Activated CD8-positive, alpha-beta T cell treated with anti-CD3 and anti-CD28 coated beads, Interleukin-2, amount 10 ng/mL, durations not matched to agents 7 days and 5 days (primary cell): ENCODE measurements at regions not wholly inside any gene's neighbourhood (a gene's known extent, or its start where the extent isn't known, plus 50 kb on each side); places are given as distances from the start of the nearest gene placed in this dataset.

Source experiments
- ATAC-seq: fragments of 150-1000 bp; cut with Tn5 transposase; one replicate; pipeline ENCODE4 v1.10.0; 2021; ENCODE audit warnings: moderate library complexity
- CTCF ChIA-PET: fragments of 350-600 bp; sonication (Branson Sonifier 250); formaldehyde crosslinking; loops from one replicate; lab custom pipeline; 2021; ENCODE audit warnings: antibody characterized with exemption; lab: Charles Lee
- POLR2A ChIA-PET: fragments of 350-600 bp; sonication (Branson Sonifier 250); formaldehyde crosslinking; loops from one replicate; lab custom pipeline; 2021; ENCODE audit warnings: antibody characterized with exemption; lab: Charles Lee
- DNase-seq: peaks from one replicate; pipeline ENCODE4 v3.0.0-alpha.2; 2020
- H3K27ac Mint-ChIP-seq: one replicate; pipeline ENCODE4 v1.8.0; 2021; ENCODE audit warnings: mild to moderate bottlenecking, mixed read lengths
- H3K27me3 Mint-ChIP-seq: one replicate; pipeline ENCODE4 v1.8.0; 2021; ENCODE audit warnings: low read depth, mixed read lengths
- H3K36me3 Mint-ChIP-seq: one replicate; pipeline ENCODE4 v1.8.0; 2021; ENCODE audit warnings: low read depth, mixed read lengths
- H3K4me1 Mint-ChIP-seq: one replicate; pipeline ENCODE4 v1.8.0; 2021; ENCODE audit warnings: low read depth, mixed read lengths
- H3K4me3 Mint-ChIP-seq: one replicate; pipeline ENCODE4 v1.8.0; 2021; ENCODE audit warnings: mild to moderate bottlenecking, mixed read lengths
- H3K9me3 Mint-ChIP-seq: one replicate; pipeline ENCODE4 v1.8.0; 2022; ENCODE audit warnings: mixed read lengths; ENCODE audit not compliant: insufficient read depth

DNA sequence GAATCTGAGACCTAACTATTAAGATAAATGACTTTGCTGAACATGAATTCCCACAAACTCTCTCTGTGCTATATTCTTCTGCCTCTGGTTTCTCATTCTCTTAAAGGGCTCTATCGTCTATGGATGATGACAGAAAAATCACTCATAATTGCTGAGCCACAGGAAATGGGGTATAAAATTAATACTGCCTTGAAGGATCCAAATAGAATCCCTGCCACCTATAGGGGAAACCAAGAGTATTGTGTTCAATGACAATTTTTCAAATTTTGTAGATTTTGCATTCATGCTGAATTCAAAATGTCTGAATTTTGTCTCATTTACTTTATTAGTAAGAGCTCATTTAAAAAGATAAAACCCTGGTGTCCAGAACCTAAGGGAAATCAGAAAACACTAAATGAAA lies 235.8 kb downstream of the RBM43 start:
- H3K9me3 Mint-ChIP-seq = no peaks in the 10 kb centered on the region
- no peak for ATAC-seq
- no peak for DNase-seq
- peaks cover 4% of the 10 kb centered on the region for H3K4me1 Mint-ChIP-seq
- H3K27ac Mint-ChIP-seq = no peak overlapping the region
- peaks cover 4% of the 10 kb centered on the region for H3K27me3 Mint-ChIP-seq
- H3K4me3 Mint-ChIP-seq = no peak overlapping the region
- CTCF ChIA-PET = interaction anchor here (0.9 kb wide), 1 partner anchor 1706 kb away, joined by 4 read pairs; no protein-coding TSS in a partner anchor
- POLR2A ChIA-PET = no interaction called here
- no peaks in the 10 kb centered on the region for H3K36me3 Mint-ChIP-seq

DNA sequence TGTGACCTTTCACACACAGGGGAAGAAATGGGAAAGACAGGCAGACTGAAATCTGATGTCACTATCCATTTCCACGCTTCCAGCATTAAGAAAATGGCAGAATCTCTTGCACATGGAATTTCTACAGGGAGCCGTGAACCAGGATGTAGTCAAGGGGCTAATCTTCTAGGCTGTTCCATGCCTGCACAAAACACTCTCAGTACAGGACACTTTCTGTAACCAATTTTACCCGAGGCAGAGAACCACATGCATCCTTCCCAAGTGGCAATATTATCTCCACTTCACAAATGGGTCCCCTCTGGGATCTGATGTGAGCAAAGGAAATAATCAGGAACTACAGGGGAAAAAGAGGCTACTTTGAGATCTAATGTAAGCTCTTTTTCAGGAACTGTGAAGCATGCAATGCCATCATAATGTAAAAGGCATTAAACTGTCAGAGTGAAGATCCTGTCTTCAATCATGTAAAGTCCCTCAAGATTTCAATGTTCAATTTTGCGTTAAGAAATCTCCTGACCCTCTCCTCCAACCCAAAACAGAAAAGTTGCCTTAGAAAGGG lies 236.9 kb downstream of the RBM43 start:
- POLR2A ChIA-PET = no interaction called here
- peaks cover 2% of the 10 kb centered on the region for H3K4me1 Mint-ChIP-seq
- CTCF ChIA-PET = no interaction called here

DNA sequence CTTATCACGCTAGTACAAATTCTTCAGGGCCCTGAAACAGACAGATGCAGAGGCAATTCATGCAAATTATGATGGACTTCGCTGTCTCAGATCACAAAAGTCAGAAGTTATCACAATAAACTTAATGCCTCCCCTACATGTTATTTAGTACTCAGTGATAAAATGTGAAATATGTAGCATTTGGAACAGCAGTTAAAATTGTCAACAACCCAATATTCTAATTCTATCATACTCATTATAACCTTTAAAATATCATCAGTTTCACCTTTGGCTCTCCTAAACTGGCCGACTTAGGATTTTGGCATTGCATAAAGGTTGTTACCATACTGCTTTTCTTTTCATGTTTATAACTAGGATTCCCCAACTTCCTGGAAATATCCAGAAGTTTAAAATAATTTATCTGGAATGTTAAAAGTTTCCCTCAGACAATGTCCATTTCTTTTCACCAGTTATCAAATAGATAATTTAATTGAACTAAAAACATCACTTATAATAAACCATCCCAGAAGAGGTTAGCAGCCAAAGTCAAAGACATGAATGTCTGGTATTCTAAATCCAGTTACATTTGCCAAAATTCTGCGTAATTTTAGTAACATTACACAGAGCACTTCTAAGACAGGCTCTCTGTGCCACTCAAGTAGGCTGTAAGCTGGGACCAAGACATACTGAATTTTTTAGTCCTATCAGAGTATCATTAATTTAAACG lies 239.8 kb downstream of the RBM43 start:
- DNase-seq = no peak
- ChIA-PET CTCF (no interaction called here), POLR2A (no interaction called here)
- no peak for ATAC-seq
- no peaks in the 10 kb centered on the region for H3K4me1 Mint-ChIP-seq
- no peak overlapping the region for H3K4me3 Mint-ChIP-seq
- no peaks in the 10 kb centered on the region for H3K36me3 Mint-ChIP-seq
- H3K9me3 Mint-ChIP-seq = no peaks in the 10 kb centered on the region
- no peak overlapping the region for H3K27ac Mint-ChIP-seq
- H3K27me3 Mint-ChIP-seq = peaks cover 4% of the 10 kb centered on the region

More for the DNA sequence above, 236.9 kb downstream of the RBM43 start:
- Mint-ChIP-seq H3K27ac (no peak overlapping the region), H3K4me3 (no peak overlapping the region), H3K9me3 (no peaks in the 10 kb centered on the region), H3K36me3 (no peaks in the 10 kb centered on the region), H3K27me3 (peaks cover 4% of the 10 kb centered on the region)
- ATAC-seq (no peak), DNase-seq (no peak)

DNA sequence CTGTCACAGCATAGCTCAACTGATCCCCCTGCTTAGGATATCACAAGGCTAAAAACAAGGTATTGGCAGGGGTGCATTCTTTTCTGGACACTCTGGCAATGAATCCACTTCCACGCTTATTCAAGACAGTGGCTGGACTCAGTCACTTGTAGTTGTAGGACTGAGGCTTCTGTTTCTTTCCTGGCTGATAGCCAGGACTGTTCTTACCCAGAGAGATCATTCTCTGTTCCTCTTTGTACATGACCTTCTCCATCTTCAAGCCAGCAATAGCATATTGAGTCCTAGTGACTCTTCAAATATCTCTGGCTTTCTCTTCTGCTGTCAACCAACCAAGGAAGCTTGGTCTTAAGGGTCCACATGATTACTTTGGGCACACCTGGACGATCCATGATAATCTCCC lies 241.3 kb downstream of the RBM43 start:
- H3K4me3 Mint-ChIP-seq = no peak overlapping the region
- no peak overlapping the region for H3K27ac Mint-ChIP-seq
- peaks cover 4% of the 10 kb centered on the region for H3K27me3 Mint-ChIP-seq
- H3K4me1 Mint-ChIP-seq = no peaks in the 10 kb centered on the region
- DNase-seq (no peak), ATAC-seq (no peak)
- no peaks in the 10 kb centered on the region for H3K9me3 Mint-ChIP-seq
- ChIA-PET CTCF (no interaction called here), POLR2A (no interaction called here)
- no peaks in the 10 kb centered on the region for H3K36me3 Mint-ChIP-seq

DNA sequence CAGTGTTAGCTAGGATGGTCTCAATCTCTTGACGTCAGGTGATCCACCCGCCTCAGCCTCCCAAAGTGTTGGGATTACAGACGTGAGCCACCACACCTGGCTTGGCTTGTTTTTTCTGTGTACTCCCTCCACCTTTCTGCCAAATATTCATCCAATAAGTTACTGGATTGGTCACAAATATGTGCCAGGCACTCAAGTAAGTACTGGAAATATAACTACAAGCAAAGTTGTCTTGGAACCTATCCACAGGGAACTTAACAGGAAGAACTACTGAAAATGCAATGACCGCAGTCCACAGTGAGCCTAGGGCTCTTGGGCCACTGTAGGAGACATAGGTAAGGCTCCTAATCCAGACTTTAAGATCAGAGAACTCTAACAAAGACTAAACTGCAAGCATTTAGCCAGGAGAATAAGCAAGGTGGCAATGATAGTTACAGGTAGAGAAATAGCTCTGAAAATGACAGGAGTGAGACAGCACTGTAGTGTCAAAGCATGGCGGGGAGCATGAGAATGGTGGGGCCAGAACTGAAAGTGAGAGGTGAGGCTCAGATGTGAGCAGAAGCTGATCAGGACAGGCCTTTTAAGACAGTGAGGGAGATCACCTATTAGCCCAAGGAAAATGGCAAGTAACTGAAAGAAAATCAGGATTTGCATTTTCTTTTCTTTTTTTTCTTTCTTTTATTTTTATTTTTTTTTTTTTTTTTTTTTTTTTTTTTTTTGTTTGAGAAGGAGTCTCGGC lies 252.1 kb downstream of the RBM43 start:
- H3K27me3 Mint-ChIP-seq = no peaks in the 10 kb centered on the region
- no peaks in the 10 kb centered on the region for H3K36me3 Mint-ChIP-seq
- ChIA-PET POLR2A (no interaction called here), CTCF (no interaction called here)
- ATAC-seq (no peak), DNase-seq (no peak)
- H3K27ac Mint-ChIP-seq = no peak overlapping the region
- H3K4me1 Mint-ChIP-seq = no peaks in the 10 kb centered on the region
- no peaks in the 10 kb centered on the region for H3K9me3 Mint-ChIP-seq
- no peak overlapping the region for H3K4me3 Mint-ChIP-seq

DNA sequence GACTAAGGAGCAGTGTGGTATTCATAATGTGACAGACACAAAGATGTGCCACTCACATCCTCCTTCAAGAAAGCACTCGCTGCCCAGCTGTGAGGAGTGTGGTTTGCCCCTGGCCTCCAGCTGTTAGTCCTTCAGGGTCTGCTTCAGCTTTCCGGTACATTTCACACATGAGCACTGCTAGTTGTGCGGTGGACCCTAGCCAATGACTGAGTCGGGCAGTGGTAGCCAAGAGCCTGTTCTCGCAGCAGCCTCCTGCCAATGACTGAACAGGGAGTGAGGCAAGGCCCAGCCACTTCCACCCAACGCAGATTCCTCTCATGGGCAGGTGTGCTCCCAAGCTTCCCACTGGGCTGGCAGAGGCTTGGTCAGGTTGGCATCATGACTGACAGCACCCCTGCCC lies 254.3 kb downstream of the RBM43 start:
- ChIA-PET CTCF (no interaction called here), POLR2A (no interaction called here)
- Mint-ChIP-seq H3K27ac (no peak overlapping the region), H3K4me1 (no peaks in the 10 kb centered on the region), H3K9me3 (no peaks in the 10 kb centered on the region), H3K4me3 (no peak overlapping the region), H3K36me3 (no peaks in the 10 kb centered on the region), H3K27me3 (no peaks in the 10 kb centered on the region)
- DNase-seq (no peak), ATAC-seq (no peak)

DNA sequence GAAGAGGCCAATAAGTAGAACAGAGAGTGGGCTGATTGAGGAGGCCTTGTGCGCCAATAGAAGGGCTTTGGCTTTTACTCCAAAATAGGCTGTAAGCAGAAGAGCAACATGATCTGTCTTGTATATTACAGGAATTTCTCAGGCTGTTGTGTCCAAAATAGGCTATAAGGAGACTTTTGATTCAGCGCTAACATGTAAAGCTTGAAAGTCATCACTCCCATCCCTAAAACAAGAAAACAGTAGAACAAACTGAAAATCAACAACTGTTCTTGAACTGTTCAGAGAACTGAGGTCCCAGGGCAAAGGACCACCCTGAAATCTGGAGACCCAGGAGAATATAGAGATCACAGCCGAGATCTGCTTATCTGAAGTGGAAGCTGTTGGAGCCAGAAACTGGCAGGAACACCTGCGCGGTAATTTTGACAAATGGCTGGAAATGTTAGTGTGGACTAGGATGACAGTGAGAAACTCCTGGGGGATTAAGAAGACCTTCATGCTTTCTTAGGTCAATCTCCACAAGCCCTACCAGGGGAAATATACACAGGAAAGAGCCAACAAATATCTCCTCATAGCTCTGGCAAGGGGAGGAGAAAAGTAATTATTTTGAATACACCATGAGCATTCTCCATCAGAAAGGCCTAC lies 258.6 kb downstream of the RBM43 start:
- no peak for ATAC-seq
- H3K27me3 Mint-ChIP-seq = no peaks in the 10 kb centered on the region
- H3K4me1 Mint-ChIP-seq = no peaks in the 10 kb centered on the region
- DNase-seq = no peak
- H3K4me3 Mint-ChIP-seq = no peak overlapping the region
- CTCF ChIA-PET = no interaction called here
- no peaks in the 10 kb centered on the region for H3K36me3 Mint-ChIP-seq
- POLR2A ChIA-PET = no interaction called here
- no peaks in the 10 kb centered on the region for H3K9me3 Mint-ChIP-seq
- no peak overlapping the region for H3K27ac Mint-ChIP-seq

DNA sequence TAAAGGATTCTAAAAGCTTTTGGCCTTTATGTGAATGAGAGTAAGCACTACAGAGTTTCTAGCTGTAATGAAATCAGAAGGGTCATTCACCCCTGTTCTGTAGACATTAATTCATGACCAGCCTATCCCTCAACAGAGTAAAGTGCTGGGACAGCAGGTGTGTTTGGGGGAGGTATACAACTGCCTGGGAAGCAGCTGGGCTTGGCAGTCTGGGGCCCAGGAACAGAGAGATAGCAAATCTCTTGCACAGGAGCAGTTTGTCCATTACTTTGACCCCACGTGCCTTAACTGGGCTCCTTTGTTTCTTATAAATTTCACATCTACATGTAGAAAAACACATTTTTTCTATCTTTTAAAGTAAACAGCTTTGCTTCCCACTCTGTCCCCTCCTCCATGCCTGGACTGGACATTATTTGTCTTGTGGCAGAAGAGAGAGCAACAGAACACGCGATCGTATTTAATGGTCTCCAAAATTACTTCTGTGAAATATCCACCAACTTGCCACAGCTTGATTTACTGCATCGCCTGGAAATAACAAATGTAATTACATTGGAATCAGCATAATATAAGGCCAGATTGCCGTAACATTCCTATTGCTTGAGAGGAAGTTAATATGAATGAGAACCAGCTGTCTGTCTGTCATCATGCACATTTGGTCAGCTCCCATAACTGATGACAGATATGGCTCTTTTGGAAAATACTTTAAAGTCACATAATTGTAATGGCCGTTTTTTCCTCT lies 263.8 kb downstream of the RBM43 start:
- H3K9me3 Mint-ChIP-seq = no peaks in the 10 kb centered on the region
- DNase-seq (no peak), ATAC-seq (no peak)
- H3K36me3 Mint-ChIP-seq = no peaks in the 10 kb centered on the region
- CTCF ChIA-PET = no interaction called here
- H3K27me3 Mint-ChIP-seq = peaks cover 3% of the 10 kb centered on the region
- no peak overlapping the region for H3K4me3 Mint-ChIP-seq
- H3K4me1 Mint-ChIP-seq = no peaks in the 10 kb centered on the region
- H3K27ac Mint-ChIP-seq = no peak overlapping the region
- POLR2A ChIA-PET = no interaction called here

DNA sequence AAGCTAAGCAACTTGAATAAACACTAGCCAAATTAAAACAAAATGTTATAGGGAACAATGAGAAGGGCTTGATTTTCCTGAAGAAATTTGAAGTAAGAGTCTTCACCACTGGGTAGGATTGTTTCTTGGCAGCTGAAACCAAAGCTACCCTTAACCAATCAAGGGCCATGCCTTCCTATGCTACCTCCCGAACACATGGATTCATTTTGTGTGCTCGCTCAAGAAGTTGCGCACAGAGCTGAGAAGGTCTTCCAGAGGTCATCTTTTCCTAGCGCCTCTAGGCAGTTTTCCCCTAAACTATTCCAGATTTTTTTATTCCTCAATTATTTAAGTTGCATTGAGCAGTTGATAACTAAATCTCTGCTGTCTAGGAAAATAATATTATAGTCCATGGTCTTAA lies 264.6 kb downstream of the RBM43 start:
- Mint-ChIP-seq H3K36me3 (no peaks in the 10 kb centered on the region), H3K9me3 (no peaks in the 10 kb centered on the region), H3K4me1 (no peaks in the 10 kb centered on the region), H3K4me3 (no peak overlapping the region), H3K27me3 (peaks cover 3% of the 10 kb centered on the region), H3K27ac (no peak overlapping the region)
- DNase-seq = no peak
- ATAC-seq = no peak
- CTCF ChIA-PET = no interaction called here
- POLR2A ChIA-PET = no interaction called here

DNA sequence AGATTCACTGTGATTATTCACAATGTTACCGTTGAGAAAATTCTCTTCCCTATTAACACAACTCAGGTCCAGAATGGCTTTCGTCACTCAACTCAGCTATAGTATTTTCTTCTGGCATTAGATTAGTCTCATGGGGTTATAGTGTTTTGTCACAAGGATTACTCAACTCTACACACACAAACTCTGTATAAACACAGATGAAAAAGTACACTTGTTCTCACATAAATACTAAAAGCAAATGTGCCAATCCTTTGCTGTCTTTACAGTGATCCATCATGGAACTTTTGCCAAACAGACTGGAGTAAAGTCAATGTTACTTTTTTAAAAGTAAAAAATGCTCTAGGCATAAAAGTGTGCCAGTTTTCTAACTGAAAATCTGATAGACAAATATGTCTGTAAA lies 267.6 kb downstream of the RBM43 start:
- Mint-ChIP-seq H3K36me3 (no peaks in the 10 kb centered on the region), H3K4me1 (no peaks in the 10 kb centered on the region), H3K4me3 (no peak overlapping the region), H3K27me3 (peaks cover 3% of the 10 kb centered on the region), H3K9me3 (peaks cover 10% of the 10 kb centered on the region), H3K27ac (no peak overlapping the region)
- no peak for ATAC-seq
- CTCF ChIA-PET = no interaction called here
- no peak for DNase-seq
- POLR2A ChIA-PET = no interaction called here

DNA sequence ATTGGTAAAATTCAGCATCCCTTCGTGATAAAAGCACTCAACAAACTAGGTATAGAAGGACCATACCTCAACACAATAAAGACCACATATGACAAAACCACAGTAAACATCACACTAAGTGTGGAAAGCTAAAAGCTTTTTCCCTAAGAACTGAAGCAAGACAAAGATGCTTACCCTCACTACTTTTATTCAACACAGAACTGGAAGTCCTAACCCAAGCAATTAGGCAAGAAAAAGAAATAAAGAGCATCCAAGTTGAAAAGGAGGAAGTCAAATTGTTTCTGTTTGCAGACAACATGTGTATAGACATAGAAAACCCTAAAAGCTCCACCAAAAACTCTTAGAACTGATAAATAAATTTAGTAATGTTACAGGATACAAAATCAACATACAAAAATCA lies 271.7 kb downstream of the RBM43 start:
- no peaks in the 10 kb centered on the region for H3K4me1 Mint-ChIP-seq
- ATAC-seq (no peak), DNase-seq (no peak)
- no peak overlapping the region for H3K4me3 Mint-ChIP-seq
- ChIA-PET CTCF (no interaction called here), POLR2A (no interaction called here)
- peaks cover 3% of the 10 kb centered on the region for H3K27me3 Mint-ChIP-seq
- peaks cover 12% of the 10 kb centered on the region for H3K9me3 Mint-ChIP-seq
- H3K27ac Mint-ChIP-seq = no peak overlapping the region
- no peaks in the 10 kb centered on the region for H3K36me3 Mint-ChIP-seq
